ENCODE measurements at regions not wholly inside any gene's neighbourhood (a gene's known extent, or its start where the extent isn't known, plus 50 kb on each side); places are given as distances from the start of the nearest gene placed in this dataset.

DNA sequence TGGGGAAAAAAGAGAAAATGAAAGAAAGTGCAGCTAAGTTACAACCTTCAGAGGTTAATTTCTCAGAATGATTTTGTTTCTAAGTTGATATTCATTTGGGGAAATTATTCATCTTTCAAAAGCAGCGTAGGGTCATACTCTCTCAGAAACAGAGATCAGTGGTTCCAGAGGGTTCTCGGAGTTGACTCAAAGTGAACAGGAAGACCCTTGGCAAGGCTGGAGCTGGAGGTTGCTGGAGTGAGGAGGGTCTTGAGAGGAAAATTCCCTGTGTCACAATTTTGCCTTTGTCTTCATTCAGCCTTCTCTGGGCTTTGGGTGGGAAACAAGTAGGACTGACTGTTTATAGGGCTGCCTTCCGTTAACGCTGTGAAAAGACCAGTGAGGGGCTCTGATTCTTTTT is 168.2 kb downstream of the ICOS start:
- no peak for DNase-seq (ENCODE audit: extremely low read depth in 1 of 2, low read depth in 1 of 2)

DNA sequence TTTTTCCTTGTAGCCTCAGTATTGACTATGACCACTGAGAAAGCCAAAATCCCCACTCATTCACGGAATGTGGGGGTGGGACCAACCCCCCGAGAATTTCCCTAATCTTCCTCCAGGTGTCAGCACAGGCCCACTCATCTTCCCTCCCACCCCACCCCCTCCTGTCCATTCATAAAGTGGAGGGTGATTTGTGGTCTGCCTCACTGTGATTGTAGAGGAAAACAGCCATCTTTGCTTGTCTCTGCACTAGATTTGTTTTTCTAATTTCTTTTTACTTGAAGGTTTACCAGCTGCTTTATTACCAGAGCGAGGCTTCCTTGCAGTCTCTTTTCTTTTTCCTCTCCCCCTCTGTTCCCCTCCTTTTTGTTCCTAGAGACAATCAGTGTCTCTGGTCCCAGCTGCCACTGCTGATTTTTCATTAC is 171.8 kb downstream of the ICOS start:
- DNase-seq (ENCODE audit: extremely low read depth in 1 of 2, low read depth in 1 of 2): peak in 1 of 2 donors; percentile 32

DNA sequence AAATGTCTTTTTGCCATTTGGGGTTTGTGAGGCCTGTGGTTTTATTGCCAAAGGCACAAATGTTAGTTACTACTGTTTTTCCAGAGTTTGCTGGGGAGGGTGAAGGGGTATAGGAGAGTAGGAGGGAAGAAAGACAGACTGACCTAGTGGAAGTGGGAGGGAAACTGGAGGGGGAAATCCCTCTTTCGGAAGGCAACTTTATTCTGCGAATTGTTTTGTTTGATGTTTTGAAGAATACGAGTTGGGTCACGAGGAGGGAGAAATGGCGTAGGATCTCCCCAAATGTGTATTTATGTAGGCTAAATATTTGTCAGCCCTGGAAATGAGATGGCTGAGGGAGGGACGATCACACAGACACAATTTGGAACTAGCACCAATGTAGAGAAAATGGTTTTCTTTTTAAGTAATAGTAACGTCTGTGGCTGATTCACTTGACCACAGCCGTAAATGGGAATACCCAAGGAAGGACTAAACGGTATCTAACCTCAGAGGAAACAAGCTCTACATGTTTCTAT is 172.3 kb downstream of the ICOS start:
- peak in 1 of 2 donors; percentile 47 for DNase-seq (ENCODE audit: extremely low read depth in 1 of 2, low read depth in 1 of 2)

DNA sequence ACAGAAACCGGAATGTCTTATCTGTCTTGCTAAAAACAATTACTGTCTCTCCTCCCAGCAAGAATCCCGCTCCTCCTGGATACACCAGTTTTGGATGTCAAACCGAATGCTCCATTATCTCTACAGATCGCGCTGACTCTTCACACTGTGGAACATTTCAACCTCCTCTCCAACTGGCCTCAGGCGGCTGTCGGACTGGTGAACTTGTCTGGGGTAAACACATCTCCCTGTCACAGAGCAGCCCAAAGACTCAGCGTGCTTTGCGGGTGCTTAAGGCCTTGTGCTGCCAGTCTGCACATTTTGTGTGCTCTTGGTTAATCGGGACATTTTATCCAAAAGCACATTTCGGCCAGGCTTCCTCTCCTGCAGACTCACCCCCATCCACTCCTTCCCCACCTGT is 173.1 kb downstream of the ICOS start:
- DNase-seq (ENCODE audit: extremely low read depth in 1 of 2, low read depth in 1 of 2): no peak

DNA sequence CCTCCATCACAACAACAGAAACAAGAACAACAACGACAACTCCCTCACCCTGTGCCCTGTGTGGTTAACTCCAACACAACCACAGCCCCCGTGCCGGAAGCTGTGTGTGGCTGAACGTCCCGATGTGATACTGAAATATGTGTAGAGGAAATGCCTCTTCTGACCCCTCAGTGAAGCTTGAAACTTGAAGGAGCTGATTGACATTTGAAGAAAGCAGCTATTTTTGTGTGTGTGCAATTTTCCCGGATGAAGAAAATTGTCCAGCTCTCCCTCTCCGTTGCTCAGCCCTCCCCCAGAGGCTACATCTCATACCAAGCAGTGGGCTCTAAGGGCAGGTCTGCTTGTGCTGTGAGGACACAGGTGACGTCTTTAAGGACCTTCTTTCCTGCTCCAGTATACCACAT is 173.8 kb downstream of the ICOS start:
- DNase-seq (ENCODE audit: extremely low read depth in 1 of 2, low read depth in 1 of 2): peak; percentile 59 to 72

DNA sequence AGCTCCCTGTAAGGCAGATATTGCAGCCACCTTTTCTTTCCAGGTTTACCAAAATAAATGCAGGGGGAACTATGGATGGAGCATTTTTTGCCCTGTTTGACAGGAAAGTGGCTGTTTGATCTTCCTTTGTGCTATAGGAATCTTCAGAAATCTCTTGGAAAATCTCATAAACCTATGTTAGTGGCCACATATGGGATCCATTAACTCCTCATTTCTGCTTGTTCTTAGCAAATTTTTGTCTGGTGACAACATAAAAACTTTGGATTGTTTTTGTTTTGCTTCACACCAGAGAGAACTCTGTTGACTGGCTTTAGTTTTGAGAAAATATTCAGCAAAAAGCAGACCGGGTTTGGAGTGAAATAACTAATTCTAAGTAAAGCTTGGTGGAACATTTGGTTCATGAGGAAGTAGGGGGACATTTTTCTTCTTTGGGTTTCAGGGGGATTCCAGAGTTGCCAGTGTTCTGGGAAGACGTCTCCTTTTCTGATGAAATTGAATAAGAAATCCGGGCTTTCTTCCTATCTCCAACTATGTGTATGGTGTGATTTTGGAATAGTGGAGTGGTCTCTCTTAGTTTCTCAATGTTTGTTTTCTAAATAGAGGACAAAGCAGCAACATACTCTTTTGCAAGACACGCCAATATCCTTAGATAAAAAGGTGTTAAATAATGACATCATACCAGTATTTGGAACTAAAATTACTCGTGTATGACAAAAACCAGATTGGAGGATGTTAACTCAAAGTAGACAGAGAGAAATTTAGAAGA is 174.4 kb downstream of the ICOS start:
- DNase-seq (ENCODE audit: extremely low read depth in 1 of 2, low read depth in 1 of 2): no peak

DNA sequence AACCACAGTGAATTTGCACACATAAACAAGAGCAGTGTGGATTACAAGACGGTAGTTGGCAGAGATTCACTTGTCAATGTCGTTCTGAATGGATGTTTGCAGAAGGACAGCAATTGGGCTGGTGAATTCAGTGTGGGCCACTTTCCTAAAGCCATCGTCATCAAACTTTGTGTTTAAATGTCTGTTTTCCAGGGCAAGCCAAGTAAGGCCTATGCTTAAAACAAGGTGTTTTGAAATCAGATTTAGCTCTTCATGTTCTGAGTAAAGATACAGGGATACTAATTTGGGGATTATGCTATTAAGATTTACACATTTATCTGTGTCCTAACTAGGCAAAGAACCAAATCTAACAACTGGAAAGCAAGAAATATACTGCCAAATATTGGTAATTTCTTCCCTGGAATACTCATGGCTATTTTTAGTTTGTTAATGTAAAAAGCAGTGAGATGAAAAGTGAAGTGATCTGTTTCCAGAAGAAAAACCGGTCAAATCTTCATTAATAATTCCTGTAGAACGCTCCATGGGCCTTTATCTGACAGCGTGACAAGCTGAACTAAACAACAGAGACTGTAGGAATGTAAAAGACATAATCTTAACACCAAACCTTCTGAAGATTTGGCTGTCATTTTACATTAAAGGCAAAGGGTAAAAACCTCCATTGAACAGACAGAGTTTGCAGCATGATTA is 175.7 kb downstream of the ICOS start:
- DNase-seq (ENCODE audit: extremely low read depth in 1 of 2, low read depth in 1 of 2): no peak

DNA sequence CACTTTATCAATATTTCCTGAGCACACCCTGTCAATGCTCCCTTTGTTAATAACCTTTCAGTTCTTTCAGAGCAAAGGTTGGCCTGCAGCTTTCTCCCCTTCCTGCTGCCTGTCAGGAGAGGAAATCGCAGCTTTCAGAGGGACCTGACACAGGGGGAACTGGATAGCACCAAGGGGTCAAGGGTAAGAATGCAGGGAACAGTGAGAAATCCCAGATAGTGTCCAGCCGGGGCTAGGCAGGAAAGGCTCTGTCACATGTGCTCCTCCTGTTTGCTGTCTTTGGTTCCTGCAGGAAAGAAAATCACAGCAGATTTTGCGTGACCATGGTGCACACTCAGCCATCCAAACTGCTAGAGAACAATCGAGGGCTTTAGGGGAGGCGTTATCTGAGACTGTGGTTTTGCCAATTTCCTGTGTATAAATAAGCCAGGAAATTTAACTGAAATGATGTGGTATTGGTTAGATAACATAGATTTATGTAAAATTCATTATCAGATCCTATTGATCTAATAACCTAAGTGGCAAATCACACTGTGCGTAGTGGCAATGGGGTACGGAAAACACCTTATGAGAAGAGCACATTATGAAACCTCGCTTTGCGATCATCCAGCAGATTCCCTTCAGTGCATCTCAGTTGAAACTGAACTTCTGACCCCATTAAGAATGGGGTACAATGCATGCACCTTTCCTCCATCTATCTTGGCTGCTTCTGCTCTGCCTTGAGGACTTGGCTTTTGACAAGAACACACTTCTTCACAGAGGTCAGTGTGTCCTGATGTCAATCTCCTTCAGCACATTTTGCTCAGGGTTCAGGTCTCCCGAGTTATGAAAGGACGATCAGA is 178.0 kb downstream of the ICOS start:
- no peak for DNase-seq (ENCODE audit: extremely low read depth in 1 of 2, low read depth in 1 of 2)

DNA sequence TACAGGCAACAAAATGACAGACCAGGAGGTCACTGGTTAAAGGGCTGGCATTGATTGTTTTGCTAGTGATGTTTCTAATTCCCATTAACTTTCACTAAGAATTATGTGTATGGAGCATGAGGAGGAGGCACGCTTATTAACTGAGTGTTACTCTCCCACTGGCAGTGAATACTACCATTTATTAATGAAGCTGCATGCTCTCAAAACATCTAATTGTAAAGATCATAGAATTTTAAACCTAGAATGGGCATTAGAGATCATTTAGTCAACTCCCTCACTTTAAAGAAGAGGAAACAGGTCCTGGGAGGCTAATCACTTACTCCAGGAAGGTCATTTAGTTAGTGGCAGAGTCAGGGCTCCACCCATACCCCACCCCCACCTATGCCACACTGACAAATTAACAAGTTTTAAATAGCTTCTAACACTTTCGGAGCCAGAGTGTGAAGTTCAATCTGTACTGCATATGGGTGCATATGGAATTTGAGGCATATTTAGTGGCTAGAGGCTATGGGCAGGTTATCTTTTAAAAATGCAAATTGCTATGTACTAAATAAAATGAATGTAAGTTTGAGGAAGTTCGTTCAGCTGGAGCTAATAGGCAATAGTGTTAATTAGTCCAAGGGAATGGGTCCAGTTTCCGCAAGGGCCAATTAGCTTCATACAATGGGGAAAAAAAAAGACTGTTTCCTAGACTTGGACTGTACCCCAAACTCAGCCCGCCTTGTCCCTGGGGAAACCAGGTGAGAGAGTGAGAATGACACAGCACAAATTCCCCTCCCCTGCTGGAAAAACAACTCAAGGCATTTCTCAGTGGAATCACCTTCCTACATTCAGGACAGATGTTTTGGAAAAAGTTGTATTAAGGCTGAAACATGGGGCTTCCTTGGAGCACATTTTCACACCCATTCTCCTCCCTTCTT is 178.8 kb downstream of the ICOS start:
- DNase-seq (ENCODE audit: extremely low read depth in 1 of 2, low read depth in 1 of 2): no peak

DNA sequence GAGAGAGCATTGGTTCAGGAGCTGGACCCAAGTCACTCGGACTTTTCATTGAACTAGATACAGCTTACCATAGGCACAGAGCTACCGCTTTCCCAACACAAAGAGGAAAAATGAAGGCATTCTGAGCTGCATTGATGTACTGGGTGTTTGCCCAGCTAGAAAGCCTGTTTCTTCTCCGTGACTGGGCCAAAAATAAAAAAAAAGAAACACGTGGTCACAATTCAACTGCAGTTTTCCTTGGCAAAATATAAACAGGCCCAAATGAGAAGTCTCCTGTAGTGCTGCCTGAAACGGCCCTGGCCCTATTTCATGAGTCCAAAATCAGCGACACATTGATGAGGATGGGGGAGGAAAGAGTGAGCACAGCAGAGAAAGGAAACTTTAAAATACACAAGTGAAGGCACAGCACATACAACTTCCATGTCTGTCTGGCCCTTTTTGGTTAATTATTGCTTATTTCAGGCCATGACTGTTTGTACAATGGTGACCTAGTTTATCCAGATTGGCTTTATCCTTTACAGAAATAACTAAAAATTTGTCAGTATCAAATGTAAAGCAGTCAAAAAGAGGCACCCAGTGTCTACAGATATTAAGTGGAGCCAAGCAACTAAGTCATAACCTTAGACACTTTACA is 179.7 kb downstream of the ICOS start:
- no peak for DNase-seq (ENCODE audit: extremely low read depth in 1 of 2, low read depth in 1 of 2)

DNA sequence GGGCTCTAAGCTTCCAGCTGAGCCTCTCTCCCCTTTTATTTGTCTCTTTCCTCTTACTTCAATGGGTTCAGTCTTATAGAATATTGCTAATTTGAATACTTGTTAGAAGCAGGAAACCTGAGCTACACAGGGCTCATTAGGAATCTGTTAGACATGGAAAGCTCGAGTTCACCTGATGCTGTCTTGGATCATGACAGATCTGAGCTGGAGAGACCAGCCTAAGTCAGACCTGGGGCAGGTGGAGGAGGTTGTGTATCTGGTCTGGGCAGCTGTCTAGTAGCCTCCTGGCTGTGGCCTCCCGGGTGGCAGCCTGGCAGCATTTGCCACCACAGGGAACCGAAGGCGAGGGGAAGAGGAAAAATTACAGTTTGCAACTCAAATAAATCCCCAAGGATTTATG is 185.9 kb downstream of the ICOS start:
- no peak for DNase-seq (ENCODE audit: extremely low read depth in 1 of 2, low read depth in 1 of 2)

DNA sequence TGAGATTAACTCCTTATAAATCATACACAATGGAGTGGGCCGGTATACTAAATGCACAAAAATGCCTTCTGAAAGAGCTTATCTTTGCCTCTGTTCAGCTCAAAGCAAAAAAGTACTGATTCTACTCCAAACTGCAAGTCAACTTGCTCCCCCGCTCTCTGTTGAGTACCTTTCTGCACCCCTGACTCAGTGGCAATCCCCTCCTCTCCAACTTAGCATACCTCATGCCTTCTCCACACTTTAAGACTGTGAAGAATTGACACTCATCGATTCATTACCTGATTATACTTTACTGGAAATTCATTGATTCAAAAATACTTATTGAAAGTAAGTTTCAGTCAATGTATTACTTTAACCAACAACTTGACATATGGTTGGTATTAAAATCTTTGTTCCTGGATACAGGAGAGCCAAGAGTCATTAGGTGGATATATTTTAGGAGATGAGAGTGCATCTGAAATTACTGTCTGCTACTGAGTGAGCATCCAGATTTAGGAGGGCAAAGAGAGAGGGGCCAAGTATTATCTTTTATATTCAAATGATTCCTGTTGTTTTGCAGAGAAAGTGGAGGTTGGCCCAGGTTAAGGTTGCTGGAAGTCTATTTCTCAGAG is 187.7 kb downstream of the ICOS start:
- no peak for DNase-seq (ENCODE audit: extremely low read depth in 1 of 2, low read depth in 1 of 2)

DNA sequence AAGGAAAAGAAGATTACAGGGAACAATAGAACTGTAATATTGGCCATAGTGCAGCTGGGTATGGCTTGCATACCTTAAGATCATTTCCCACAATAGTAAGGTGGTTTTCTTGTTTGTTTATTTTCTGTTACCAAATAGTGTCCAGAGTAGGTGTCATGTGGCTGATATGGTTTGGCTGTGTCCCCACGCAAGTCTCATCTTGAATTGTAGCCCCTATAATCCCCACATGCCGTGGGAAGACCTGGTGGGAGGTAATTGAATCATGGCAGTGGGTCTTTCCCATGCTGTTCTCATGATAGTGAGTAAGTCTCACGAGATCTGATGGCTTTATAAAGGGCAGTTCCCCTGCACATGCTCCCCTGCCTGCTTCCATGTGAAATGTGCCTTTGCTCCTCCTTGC is 190.1 kb downstream of the ICOS start:
- DNase-seq (ENCODE audit: extremely low read depth in 1 of 2, low read depth in 1 of 2): no peak

DNA sequence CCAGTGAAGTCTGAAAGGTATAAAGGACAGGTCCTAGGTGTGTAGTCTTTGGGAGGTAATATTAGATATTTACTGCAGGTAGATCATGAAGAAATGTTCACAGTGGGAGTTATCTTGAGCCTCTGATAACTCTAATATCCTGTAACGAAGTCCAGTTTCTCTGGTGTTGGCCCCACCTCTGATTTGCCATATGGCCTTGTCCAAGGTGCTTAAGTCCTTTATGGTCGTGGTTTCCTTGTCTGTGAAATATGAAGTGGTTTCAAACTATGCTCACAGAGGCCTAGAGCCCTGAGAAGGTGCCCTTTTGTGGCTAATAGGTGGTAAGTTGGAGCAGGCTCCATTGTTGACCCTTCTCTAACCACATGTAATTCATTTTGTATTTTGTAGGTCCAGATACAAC is 190.7 kb downstream of the ICOS start:
- no peak for DNase-seq (ENCODE audit: extremely low read depth in 1 of 2, low read depth in 1 of 2)

DNA sequence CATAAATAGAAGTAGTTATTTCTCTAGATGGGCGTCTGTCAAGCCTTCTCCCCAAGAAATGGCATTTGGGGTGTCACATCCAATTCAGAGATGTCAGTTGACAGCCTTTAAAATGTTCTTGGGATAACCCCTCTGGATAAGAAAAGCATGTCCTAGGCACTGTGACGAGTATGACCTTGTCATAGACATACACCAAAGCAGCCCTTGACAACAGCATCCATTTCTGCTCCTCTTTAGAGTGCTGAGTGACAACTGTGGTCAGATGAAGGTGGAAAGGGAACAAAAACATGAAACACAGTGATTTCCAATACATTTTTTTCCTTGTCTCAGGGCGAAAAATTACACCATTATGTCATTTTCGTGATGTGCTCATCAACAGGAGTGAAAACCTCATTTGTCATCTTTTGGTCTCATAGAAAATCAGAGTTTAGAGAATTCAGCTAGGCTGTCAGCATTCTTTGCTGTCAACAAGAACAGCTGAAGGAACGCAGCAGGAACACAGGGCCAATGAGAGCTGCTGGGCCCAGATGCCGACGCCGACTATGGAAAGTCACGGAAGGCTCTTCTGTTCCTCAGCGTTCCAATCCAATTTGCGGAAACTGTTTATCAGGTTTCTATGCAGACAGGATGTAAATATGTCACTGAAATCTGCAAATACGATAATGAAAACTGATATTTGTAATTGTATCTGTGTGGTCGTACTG is 193.2 kb downstream of the ICOS start:
- DNase-seq (ENCODE audit: extremely low read depth in 1 of 2, low read depth in 1 of 2): no peak

DNA sequence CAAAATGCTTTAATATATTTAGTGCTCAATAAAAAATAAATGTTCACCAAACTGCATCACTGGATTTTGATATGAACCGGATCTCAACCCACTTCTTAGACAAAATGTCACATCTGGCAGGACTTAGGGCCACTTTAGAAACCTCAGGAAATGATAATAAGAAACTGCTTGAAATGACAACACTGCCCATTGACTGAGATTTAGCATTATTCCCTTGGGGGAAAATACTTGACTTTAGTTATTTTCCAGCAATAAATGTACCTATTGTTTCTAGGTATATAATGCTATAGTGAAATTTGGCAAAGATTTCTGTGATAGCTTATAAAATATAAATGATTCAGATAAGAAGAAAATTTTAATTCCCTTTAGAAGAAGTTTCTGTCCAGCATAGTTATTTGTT is 195.1 kb downstream of the ICOS start:
- DNase-seq (ENCODE audit: extremely low read depth in 1 of 2, low read depth in 1 of 2): no peak

DNA sequence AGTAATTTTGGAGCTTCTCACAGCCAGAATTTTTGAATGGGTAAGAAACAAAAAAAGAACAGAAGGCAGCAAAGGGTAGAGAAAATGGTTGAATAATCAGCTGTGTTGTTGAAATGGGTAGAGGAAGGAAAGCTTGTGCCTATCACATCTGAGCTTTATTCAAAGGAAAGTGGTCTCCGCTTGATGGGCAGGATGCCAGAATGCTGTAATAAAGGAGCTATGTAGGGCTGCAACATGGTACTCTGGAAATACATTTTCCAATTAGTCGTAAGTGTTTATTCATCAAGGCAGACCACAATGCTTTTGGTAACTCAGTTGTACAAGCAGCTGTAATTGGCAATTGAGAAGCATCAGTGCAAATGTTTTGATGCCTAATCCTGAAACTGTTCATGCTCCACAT is 196.9 kb downstream of the ICOS start:
- no peak for DNase-seq (ENCODE audit: extremely low read depth in 1 of 2, low read depth in 1 of 2)

DNA sequence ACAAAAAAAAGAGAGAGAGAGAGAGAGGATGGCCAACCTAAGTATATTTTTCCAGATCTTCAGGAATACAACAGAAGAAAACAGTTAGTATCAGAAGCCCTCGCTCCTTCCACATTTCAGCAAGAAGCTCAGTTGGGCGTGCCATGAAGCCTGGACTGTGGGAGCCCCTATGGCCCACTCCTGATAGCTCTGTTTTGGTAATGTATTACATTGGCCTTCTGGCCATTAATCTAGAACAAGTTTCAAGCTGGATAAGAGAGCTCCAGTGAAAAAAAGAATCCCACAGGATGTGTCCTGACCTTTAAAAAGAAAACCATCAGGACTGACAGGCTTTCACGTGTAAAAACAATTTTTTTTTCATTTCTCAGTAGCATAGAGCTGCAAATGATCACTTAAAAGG is 197.9 kb downstream of the ICOS start:
- DNase-seq (ENCODE audit: extremely low read depth in 1 of 2, low read depth in 1 of 2): no peak

DNA sequence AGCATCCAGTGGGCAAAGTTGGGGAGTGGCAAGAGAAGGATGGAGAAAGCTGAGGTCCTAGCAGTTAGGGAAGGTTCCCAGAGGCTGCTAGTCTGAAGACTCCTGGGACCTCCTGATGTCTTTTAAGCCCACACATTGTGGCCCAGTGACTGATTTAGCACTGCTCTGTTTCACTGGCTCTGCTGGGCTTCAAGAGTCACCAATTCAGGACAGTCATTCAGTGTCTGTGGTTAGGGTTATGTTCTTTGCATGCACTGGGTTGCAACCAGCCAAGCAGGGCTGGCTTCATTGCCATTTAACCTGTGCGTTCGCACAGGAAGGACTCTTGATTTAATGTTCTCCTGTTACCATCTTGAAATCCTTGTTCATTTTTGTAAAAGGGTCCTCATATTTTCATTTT is 199.2 kb downstream of the ICOS start:
- DNase-seq (ENCODE audit: extremely low read depth in 1 of 2, low read depth in 1 of 2): no peak
